Right ventricle myocardium superior (tissue), 1 donor: ENCODE measurements at regions not wholly inside any gene's neighbourhood (a gene's known extent, or its start where the extent isn't known, plus 50 kb on each side); places are given as distances from the start of the nearest gene placed in this dataset.

Experiments
- ATAC-seq: fragments of 200-7000 bp; cut with Tn5 transposase; one replicate; pipeline ENCODE4 v1.9.1; 2020; ENCODE audit warnings: mild to moderate bottlenecking; ENCODE audit not compliant: poor library complexity
- DNase-seq: peaks from one replicate; pipeline ENCODE4 v3.0.0-alpha.2; 2020
- intact Hi-C: fragments of 100-400 bp; cut with DNase I; formaldehyde crosslinking; loops from one replicate; pipeline ENCODE4 v1.11.2; 2022
- donor health status: DM: no; HTN: yes; CAD: no; lungs with severe emphysema.

DNA sequence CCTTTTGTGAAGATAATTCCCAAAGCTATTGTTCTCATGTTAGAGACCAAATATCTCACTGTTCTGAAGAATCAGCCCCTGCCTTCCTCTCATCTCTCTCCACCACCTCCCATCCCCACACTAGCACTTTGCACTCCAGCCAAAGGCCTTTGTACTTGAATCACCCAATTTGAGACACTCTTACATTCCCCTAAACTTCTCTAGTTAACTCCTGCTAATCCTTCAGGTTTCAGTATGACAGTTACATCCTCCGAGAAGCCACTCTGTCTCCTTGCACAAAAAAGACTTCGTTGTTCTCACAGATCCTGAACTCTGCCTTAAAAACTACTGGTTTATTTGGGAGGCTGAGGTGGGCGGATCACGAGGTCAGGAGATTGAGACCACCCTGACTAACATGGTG, 227.5 kb downstream of the PIK3R1 start:
- no peak for DNase-seq
- intact Hi-C loops, result no loop called here
- ATAC-seq, result no peak

DNA sequence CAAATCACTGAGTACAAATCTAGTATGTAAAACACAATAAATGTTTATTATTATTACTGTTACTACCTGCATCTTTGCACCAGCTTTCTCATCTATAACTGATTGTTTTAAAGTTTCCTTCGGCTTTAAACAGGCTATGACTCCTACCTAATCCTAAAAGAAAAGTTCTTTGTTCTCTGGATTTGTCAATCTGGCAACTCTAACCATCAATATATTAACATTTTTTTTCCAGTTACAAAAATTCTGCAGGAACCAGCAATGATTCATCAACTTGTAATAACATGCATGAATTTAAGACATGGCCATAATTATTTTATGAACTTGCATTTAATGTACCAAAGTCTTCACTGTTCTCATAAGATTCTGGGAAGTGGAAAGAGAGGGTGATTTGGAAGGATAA, 228.5 kb downstream of the PIK3R1 start:
- intact Hi-C loops, result no loop called here
- DNase-seq (no peak), ATAC-seq (no peak)

DNA sequence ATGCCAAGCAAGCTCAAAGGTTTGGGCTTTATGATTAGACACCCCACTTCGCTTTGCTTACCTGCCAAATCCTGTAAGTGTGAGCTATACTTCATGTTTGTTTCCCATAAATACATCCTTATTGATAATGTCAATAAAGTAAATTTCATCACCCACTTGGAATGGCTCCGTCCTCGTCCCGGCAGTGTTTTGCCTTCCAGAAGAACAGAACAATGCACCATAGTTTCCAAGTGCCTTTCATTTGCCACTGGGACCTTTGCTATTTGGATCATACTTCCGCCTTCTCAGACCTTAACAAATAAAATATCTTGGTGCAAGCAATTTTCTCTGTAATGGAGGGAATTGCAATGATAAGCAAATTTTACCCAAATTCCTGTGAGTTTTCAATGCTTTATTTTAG, 229.3 kb downstream of the PIK3R1 start:
- DNase-seq, result no peak
- no peak for ATAC-seq
- intact Hi-C loops, result no loop called here

DNA sequence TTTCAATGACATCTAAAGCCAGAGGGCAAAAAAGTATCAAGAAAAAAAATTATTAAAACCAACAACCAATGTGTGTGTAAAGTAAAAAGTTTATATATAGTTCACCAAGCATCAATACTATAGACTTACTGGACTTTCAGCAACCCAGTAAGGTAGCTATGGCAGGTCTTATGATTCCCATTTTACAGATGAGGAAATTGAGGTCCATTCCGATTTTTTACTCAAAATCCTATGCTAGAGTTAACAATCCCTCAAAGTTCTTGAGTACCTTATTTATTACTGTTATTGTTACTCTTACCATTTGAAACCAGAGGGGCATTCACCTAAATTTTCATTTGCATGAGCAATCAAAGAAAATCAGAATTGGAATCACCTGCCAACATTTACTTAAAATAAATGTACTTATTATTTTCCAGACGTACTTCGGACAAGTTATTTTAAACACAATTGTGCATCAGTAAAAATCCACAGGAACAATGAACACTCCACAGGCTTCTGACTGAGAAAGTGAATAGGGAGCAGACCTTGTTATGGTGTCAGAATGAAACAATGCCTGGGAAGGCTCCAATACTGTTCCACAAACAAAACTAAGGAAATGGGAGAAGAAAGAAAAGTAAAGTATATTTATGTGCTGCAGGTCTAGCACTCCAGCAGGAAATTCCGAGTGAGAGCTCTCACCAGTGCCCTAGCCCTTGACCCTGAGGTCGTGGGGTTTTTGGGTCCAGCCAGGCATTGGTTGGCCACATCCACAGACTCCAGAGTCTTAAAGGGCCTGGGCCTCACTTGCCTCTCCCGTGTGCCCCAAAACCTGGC, 229.9 kb downstream of the PIK3R1 start:
- no peak for ATAC-seq
- intact Hi-C loops, result no loop called here
- DNase-seq, result no peak

DNA sequence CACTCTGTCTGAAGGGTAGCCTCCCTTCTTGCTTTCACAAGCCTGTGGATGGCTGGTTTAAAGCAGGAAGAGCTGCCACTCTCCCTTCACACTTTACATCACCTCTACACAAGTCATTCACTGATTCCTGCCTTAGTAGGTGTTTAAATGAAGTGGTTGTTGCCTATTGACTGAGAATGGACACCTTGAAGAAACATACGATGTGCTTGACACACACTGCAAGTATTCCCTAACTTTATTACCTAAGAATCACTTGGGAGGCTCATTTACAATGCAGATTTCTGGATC, 230.5 kb downstream of the PIK3R1 start:
- DNase-seq (no peak), ATAC-seq (no peak)
- intact Hi-C loops, result no loop called here

DNA sequence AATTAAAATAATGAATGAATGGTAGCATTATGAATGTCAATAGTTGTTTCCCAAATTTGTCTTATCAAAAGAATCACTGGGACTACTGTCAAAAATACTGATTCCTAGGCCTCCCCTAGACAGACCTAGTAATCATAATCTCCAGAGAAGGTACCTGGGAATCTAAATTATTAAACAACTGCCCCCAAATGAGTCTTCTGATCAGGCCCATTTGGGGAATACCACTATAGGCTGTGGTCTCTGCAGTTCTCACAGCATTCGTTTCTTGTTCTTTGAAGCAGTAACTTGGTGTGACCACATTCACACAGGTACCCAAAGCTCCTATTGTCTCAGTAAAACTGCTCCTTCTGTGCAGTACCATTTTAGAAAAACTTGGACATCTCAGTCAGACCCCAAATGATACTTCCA, 230.9 kb downstream of the PIK3R1 start:
- intact Hi-C loops, result no loop called here
- ATAC-seq, result no peak
- DNase-seq, result no peak

DNA sequence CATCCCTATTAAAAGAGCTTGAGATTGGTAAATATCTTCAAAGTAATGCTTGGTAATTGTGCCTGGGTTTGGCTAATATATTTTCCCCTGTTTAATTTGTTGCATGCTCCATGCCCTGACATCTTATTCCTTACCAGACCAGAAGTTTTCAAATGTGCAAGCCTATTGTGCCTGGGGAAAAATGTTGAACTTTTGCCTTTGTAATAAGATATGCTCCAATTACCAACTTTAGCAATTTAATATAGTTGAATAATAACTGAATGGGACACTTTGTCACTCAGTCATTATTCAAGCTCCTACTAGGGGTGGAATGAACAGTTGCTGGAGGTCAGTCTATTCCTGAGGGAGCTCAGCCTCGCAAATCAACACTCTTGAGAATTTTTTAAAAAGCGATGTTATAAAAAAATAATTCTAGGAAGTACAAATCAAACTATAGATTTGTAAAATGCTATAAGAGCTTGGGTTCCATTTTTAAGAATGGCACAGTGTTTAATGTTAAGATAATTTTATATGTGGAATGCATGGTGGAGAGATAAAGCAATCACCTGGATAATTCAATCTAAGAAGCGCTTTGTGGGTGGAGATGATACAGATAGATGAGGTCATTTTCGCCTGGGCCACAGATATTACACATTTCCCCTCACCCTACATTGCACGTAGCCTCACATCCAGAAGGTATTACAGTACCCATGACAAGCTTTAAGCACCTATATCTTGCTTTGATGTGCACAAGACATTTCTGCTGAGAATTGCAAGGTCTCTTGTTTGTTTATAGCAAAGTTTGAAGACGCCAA, 231.8 kb downstream of the PIK3R1 start:
- DNase-seq (no peak), ATAC-seq (no peak)
- intact Hi-C loops, result no loop called here

DNA sequence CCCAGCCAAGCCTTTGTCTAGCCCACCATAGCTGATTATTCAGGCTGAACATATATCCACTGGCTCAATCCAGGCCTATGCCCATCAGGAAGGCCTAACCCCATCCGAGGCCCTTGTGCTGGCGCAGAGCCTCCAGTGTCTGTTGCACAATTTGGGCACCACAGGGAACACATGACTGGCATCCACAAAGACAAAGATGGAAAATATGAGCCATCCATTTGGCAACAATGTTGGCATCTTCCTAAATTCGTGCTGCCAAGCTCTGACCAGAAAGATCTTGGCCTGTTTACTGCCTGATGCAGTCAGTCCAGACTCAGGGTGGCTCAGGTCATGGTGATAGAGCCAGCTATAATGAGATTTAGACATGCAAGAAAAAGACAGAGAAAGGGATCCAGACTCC, 233.8 kb downstream of the PIK3R1 start:
- intact Hi-C loops, result no loop called here
- DNase-seq (peak; percentile 44), ATAC-seq (peak; percentile 78)

DNA sequence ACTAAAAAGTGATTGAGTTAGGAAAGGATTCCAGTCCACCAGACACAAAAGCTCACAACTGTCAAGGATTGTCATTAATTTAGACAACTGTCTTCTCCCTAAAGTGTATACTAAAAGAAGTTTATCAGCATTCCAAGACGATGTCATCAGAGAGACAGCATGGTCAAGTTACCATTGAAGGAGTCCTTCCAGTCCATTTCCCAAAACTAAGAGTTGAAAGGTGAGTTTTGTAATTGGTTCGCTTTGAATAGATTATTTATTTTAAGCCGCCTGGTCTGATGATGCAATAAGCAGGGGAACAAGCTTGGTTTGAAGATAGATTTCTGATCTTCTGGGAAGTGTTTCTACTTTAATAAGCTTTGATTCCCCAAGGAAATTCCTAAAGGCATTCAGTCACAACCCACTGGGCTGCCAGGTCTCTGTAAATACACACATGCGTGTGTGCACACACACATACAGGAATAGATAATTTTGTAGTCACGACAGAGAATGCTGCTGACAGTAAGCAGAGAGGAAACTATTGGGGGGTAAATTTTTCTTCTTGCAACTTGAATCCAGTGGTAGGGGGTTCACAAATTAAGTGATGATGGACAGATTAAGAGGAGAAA, 234.8 kb downstream of the PIK3R1 start:
- DNase-seq (no peak), ATAC-seq (no peak)
- intact Hi-C loops, result no loop called here

DNA sequence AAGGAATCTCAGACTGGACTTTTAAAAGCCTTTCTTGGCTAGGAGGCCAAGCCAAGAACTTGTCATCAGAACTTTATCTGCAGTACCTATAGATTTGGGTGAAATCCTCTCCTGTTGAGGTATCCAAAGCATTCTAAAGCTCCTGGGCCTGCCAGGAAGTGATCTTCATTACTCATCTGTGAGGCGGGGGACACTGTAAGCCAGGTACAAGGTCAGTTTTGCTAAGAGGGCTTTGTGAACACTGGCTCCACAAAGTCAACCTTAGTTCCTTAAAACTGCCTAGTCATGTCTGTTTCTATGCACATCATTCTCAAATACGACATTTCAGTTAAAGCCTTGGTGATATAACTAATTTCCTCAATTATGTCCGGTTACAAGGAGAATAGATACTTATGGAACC, 236.7 kb downstream of the PIK3R1 start:
- ATAC-seq (no peak), DNase-seq (no peak)
- intact Hi-C loops, result no loop called here

DNA sequence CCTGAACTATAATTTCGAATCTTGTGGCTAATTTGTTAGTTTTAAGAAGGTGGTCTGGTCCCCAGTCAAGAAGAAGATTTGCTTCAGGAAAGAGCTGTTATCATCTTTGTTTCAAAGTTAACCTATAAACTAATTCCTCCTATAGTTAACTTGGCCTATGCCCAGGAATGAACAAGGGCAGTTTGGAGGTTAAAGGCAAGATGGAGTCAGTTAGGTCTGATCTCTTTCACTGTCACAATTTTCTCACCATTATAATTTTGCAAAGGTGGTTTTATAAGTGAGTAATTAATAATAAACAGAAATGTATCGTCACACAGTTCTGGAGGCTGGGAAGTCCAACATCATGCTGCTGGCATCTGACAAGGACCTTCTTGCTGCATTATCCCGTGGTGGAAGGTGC, 238.6 kb downstream of the PIK3R1 start:
- intact Hi-C loops, result no loop called here
- no peak for ATAC-seq
- no peak for DNase-seq

DNA sequence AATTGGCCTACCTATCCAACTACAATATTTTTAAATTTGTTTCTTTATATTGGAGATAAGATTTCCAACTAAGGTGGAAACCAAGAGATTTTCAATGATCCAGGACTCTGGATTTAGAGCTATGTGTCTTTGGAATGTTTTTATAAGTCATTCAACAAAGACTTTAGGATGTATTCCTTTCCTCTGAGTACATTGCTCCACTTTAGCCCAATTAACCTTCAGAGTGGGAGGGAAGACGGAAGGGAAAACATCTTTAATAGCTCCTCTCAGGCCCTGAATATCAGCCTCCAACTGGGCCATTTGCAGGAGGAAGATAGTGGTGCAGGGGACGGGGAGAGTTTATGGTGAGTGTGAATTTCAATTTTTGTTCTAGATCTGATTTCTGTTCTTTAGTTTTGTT, 239.2 kb downstream of the PIK3R1 start:
- DNase-seq (no peak), ATAC-seq (no peak)
- intact Hi-C loops, result no loop called here

DNA sequence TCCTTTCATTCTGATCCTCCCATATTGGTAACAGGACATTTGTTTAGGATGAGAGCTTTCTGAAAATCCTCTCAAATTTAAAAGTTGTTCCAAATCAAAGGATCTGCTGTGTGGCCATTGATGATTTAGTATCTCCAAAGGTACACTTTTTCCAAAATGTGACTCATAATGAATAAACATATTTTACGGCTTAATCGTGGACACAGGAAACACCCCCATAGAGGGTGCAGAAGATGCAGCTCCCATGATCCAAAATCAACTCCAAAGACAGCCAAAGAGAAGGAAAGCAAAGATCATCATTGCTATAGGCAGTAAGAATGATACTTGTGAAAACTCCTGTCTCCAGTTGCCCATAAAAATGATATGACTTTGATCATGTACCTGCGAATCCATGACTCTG, 239.7 kb downstream of the PIK3R1 start:
- no peak for DNase-seq
- intact Hi-C loops, result no loop called here
- no peak for ATAC-seq

DNA sequence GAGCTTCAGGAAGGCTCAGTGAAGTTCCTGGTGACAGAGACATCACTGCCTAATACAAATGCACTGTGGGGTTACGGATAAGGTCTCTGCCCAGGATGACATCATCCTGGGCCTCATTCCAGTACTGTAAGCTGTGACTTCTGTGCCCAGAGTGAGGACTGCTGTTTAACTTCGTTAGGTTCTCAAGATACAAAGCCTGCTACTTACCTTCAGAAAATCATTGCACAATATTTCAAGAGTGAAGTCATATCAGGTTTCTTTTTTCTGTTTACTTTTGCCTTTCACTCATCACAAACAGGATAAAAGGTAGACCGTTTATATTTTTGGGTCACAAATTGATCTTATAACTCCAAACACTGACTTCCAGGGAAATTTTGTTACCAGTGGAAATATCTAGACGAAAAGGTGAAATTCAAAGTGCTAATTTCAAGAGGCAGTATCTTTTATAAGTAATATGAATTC, 241.2 kb downstream of the PIK3R1 start:
- DNase-seq (no peak), ATAC-seq (peak; percentile 93)
- intact Hi-C loops, result no loop called here

DNA sequence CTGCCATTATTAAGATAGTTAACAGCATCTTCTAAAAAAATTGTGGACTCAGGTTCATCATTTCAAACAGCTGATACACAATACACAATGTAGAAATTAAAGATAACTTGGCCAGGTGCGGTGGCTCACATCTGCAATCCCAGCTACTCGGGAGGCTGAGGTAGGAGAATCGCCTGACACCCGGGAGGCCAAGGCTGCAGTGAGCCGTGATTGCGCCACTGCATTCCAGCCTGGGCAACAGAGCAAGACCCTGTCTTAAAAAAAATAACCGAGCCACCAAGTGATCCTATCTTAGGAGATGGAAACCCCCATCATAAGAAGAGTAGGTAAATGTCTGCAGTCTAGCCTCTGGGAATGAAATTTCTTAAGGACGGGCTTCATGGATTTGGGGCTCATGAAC, 241.7 kb downstream of the PIK3R1 start:
- intact Hi-C loops, result no loop called here
- no peak for ATAC-seq
- DNase-seq, result no peak

DNA sequence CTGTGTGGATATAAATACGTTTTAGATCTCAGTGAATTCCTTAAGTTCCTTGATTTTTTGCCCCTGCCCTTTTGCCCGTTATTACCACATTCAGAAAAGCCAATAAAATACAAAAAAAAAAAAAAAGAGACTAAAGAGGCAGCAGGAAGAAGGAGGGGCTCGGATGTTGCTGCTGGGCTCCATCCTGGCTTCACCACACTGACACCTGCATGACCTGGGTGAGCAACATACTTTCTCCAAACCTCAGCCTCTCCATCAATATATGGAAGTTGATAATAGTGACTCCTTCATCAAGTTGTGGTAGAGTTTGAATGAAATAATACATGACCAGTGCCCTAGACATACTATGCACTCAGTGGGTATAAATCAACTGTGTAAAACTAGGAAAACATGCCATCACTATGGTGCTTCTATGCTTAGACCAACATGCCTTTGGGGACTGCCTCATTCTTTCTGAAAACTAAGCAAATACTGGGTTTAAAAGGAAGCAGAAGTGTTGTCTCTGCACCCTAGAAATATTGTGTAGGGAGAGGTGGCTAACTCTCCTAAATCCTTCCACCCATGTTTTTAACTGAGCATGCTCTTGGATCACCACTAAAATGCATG, 243.0 kb downstream of the PIK3R1 start:
- no peak for DNase-seq
- no peak for ATAC-seq
- intact Hi-C loops, result no loop called here

DNA sequence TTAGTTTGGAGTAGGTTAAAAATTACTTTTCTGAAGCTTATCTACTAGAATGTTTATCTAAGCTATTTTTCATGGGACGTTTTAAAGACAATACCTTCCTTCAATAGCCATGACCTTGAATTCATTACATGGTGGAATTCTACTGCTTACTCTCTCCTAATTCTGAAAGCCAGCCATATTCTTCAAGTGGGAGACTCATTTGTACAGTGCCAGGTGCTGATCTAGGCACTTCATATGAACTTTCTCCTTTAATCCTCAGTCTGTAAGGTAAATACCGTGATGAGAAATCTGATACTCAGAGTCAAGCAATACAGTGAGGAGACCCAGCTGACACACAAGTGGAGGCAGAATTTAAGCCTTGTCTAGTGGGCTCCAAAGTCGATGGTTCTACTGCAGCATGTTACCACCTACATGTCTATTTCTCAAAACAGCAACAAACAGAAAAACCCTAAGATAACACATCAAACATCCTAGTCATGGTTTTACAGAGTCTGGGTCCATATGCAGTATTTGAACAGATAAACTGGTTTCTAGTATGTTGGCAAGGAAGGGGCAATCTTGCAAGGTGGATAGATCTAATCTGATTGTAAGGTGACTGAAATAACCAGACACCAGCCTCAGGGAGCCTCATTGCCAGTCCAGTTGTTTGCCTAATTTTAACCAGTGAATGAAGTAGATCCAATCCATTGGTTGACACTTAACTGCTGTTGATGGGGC, 243.7 kb downstream of the PIK3R1 start:
- ATAC-seq (no peak), DNase-seq (no peak)
- intact Hi-C loops, result no loop called here

DNA sequence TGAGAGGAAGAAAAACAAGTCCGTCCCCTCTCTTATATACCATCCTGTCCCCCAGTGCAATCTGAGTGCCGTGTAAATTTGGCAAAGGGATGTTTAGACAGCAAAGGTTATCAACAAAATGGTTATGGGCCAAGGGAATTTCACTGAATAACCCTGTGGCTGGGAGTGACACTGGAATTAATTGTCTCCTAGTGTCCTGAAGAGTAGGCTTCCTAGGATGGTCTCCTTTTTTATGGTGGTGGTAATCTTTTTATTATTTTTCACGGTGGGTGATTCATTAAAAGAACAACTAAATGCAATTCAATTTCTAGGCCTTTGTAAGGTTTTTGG, 244.2 kb downstream of the PIK3R1 start:
- intact Hi-C loops, result loop anchor here (5.0 kb wide), 1 partner anchor 172 kb away; no protein-coding TSS in a partner anchor
- DNase-seq (no peak), ATAC-seq (no peak)

DNA sequence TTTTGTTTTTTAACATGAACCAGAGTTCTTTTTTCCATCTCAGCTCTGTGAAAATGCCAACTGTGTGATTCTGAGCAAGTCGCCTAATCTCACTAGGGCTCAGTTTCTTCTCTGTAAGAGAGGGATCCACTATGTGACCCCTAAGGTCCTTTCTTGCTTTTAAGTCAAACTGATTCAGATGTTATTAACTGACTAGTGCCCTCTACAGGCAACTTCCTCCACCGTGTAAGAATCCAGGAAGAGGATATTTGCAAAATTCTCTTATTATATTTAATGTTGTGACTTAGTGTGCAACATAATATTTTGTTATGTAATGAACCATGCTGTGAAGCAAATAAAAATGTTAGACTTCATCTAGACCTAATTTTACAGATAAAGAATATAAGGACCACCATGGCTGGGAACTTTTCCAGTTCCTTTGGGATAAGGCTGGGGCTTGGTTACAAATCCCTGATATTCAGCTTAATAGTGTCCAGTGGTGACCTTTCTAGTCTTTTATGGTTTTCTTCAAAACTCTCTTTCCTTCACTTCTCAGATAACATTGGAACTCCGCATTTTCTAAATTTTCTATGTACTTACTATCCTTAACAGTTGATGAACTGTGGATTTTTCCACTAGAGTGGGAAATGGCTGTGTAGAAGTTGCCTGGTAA, 244.7 kb downstream of the PIK3R1 start:
- DNase-seq (no peak), ATAC-seq (peak; percentile 67)
- intact Hi-C loops, result loop anchor here (5.0 kb wide), 1 partner anchor 173 kb away; no protein-coding TSS in a partner anchor
